NCI-H446 (cell line): ENCODE measurements at regions not wholly inside any gene's neighbourhood (a gene's known extent, or its start where the extent isn't known, plus 50 kb on each side); places are given as distances from the start of the nearest gene placed in this dataset.

Experiments used
- DNase-seq, 2 experiments: peaks; one replicate each; lab custom pipeline; 2025; lab: John Stamatoyannopoulos, UW

GRCh38 chr13:74043237-74043636 lies 91.0 kb downstream of the KLF12 start:
- no peak for DNase-seq

- DNase-seq = no peak
Measured at GRCh38 chr13:74040200-74040599, 94.0 kb downstream of the KLF12 start.

- no peak for DNase-seq
Measured at GRCh38 chr13:74039667-74040066, 94.5 kb downstream of the KLF12 start.

GRCh38 chr13:74039154-74039553 lies 95.0 kb downstream of the KLF12 start:
- DNase-seq = no peak

GRCh38 chr13:74037762-74038161 lies 96.4 kb downstream of the KLF12 start:
- no peak for DNase-seq

GRCh38 chr13:74036373-74036772 lies 97.8 kb downstream of the KLF12 start:
- no peak for DNase-seq

- DNase-seq = no peak
Measured at GRCh38 chr13:74035896-74036295, 98.3 kb downstream of the KLF12 start.

- no peak for DNase-seq
Measured at GRCh38 chr13:74032325-74032724, 101.9 kb downstream of the KLF12 start.

- DNase-seq = no peak
Measured at GRCh38 chr13:74027161-74027779, 106.9 kb downstream of the KLF12 start.

- no peak for DNase-seq
Measured at GRCh38 chr13:74026753-74027152, 107.5 kb downstream of the KLF12 start.

- DNase-seq = no peak
Measured at GRCh38 chr13:74025369-74025768, 108.8 kb downstream of the KLF12 start.

GRCh38 chr13:74024856-74025255 lies 109.3 kb downstream of the KLF12 start:
- DNase-seq = no peak

- DNase-seq = no peak
Measured at GRCh38 chr13:74024314-74024713, 109.9 kb downstream of the KLF12 start.

GRCh38 chr13:74023484-74023883 lies 110.7 kb downstream of the KLF12 start:
- no peak for DNase-seq

GRCh38 chr13:74021505-74021904 lies 112.7 kb downstream of the KLF12 start:
- no peak for DNase-seq

GRCh38 chr13:74018062-74018431 lies 116.2 kb downstream of the KLF12 start:
- no peak for DNase-seq

GRCh38 chr13:74017301-74018061 lies 116.7 kb downstream of the KLF12 start:
- no peak for DNase-seq

GRCh38 chr13:74015137-74015536 lies 119.1 kb downstream of the KLF12 start:
- no peak for DNase-seq

- no peak for DNase-seq
Measured at GRCh38 chr13:74009100-74009668, 125.0 kb downstream of the KLF12 start.

- DNase-seq = no peak
Measured at GRCh38 chr13:74006666-74007065, 127.5 kb downstream of the KLF12 start.

GRCh38 chr13:74005320-74006157 lies 128.7 kb downstream of the KLF12 start:
- no peak for DNase-seq

- DNase-seq = no peak
Measured at GRCh38 chr13:74004109-74004508, 130.1 kb downstream of the KLF12 start.

- no peak for DNase-seq
Measured at GRCh38 chr13:74003374-74003773, 130.8 kb downstream of the KLF12 start.
